ENCODE measurements at regions not wholly inside any gene's neighbourhood (a gene's known extent, or its start where the extent isn't known, plus 50 kb on each side); places are given as distances from the start of the nearest gene placed in this dataset.

- TF ChIP-seq, protein P1, sequence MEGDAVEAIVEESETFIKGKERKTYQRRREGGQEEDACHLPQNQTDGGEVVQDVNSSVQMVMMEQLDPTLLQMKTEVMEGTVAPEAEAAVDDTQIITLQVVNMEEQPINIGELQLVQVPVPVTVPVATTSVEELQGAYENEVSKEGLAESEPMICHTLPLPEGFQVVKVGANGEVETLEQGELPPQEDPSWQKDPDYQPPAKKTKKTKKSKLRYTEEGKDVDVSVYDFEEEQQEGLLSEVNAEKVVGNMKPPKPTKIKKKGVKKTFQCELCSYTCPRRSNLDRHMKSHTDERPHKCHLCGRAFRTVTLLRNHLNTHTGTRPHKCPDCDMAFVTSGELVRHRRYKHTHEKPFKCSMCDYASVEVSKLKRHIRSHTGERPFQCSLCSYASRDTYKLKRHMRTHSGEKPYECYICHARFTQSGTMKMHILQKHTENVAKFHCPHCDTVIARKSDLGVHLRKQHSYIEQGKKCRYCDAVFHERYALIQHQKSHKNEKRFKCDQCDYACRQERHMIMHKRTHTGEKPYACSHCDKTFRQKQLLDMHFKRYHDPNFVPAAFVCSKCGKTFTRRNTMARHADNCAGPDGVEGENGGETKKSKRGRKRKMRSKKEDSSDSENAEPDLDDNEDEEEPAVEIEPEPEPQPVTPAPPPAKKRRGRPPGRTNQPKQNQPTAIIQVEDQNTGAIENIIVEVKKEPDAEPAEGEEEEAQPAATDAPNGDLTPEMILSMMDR (IDR thresholded peaks at IDR 0.05): no peak
- no peak for TF ChIP-seq POLR2A (IDR thresholded peaks at IDR 0.05)
These were observed 216.5 kb downstream of the RFC3 start for GRCh38 chr13:34034411-34034810.

All from thyroid gland (tissue), 4 donors.